ENCODE measurements at regions not wholly inside any gene's neighbourhood (a gene's known extent, or its start where the extent isn't known, plus 50 kb on each side); places are given as distances from the start of the nearest gene placed in this dataset.

DNA sequence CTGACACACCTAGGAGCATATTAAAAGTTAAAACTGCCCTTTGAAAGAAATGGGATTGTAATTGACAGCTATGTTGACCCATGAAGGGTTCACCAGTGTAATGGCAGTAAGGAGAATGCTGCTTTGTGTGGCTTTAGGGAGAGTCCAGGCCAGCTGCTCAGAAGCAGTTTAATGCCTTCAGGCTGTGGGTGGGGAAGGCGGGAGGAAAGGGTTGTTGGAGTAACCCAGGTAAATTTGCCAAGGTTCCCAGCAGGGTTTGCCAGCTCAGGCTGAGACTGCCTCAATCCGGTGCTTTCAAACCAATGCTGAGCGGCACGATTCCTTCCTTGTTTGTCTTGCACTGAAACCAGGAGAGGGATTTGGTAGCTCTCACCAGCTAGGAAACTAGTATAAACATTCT, 637.2 kb downstream of the INHBA start:
- no peak for TF ChIP-seq EZH2 (IDR thresholded peaks at IDR 0.05)
- TF ChIP-seq, protein P1, sequence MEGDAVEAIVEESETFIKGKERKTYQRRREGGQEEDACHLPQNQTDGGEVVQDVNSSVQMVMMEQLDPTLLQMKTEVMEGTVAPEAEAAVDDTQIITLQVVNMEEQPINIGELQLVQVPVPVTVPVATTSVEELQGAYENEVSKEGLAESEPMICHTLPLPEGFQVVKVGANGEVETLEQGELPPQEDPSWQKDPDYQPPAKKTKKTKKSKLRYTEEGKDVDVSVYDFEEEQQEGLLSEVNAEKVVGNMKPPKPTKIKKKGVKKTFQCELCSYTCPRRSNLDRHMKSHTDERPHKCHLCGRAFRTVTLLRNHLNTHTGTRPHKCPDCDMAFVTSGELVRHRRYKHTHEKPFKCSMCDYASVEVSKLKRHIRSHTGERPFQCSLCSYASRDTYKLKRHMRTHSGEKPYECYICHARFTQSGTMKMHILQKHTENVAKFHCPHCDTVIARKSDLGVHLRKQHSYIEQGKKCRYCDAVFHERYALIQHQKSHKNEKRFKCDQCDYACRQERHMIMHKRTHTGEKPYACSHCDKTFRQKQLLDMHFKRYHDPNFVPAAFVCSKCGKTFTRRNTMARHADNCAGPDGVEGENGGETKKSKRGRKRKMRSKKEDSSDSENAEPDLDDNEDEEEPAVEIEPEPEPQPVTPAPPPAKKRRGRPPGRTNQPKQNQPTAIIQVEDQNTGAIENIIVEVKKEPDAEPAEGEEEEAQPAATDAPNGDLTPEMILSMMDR (IDR thresholded peaks at IDR 0.05): no peak

Data from neural progenitor cell (in vitro differentiated cells).